ENCODE measurements at regions not wholly inside any gene's neighbourhood (a gene's known extent, or its start where the extent isn't known, plus 50 kb on each side); places are given as distances from the start of the nearest gene placed in this dataset.

DNA sequence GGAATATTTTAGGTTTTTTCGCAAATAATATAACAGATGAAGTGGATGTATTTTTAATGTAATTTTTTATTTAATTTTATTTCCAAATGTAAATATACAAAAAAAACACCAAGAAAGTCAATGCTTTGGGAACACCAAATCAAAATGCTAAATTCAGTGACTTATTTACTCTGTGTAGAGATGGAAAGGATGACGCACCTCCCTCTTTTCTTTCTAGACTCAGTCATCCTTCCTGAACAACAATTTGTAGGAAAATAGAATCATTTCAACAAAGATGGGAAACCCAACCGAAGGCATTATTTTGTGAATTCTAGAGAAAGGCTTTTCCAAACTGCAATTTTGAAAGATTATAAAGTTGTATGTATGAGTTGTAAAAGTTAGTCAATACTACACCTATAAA lies 57.7 kb downstream of the CCER1 start:
- TF ChIP-seq, protein P1, sequence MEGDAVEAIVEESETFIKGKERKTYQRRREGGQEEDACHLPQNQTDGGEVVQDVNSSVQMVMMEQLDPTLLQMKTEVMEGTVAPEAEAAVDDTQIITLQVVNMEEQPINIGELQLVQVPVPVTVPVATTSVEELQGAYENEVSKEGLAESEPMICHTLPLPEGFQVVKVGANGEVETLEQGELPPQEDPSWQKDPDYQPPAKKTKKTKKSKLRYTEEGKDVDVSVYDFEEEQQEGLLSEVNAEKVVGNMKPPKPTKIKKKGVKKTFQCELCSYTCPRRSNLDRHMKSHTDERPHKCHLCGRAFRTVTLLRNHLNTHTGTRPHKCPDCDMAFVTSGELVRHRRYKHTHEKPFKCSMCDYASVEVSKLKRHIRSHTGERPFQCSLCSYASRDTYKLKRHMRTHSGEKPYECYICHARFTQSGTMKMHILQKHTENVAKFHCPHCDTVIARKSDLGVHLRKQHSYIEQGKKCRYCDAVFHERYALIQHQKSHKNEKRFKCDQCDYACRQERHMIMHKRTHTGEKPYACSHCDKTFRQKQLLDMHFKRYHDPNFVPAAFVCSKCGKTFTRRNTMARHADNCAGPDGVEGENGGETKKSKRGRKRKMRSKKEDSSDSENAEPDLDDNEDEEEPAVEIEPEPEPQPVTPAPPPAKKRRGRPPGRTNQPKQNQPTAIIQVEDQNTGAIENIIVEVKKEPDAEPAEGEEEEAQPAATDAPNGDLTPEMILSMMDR (IDR thresholded peaks at IDR 0.05; ENCODE audit: insufficient read depth, low read depth, low read length) = no peak
- no peak for TF ChIP-seq EZH2 (IDR thresholded peaks at IDR 0.05; ENCODE audit: insufficient read depth, low read length)
